ENCODE measurements at regions not wholly inside any gene's neighbourhood (a gene's known extent, or its start where the extent isn't known, plus 50 kb on each side); places are given as distances from the start of the nearest gene placed in this dataset.
"Not testable (repeated sequence)": the region's sequence is repeated elsewhere in the genome, so short reads cannot be mapped to it uniquely, and the experiment has no call there.

DNA sequence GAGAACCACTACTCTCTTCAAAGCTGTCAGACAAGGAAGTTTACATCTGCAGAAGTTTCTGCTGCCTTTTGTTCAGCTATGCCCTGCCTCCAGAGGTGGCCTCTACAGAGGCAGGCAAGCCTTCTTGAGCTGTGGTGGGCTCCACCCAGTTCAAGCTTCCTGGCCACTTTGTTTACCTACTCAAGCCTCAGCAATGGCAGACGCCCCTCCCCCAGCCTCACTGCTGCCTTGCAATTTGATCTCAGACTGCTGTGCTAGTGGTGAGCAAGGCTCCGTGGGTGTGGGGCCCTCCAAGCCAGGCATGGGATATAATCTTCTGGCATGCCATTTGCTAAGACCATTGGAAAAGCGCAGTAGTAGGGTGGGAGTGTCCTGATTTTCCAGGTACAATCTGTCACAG, 144.0 kb downstream of the CCNG2 start:
- TF ChIP-seq, protein P1, sequence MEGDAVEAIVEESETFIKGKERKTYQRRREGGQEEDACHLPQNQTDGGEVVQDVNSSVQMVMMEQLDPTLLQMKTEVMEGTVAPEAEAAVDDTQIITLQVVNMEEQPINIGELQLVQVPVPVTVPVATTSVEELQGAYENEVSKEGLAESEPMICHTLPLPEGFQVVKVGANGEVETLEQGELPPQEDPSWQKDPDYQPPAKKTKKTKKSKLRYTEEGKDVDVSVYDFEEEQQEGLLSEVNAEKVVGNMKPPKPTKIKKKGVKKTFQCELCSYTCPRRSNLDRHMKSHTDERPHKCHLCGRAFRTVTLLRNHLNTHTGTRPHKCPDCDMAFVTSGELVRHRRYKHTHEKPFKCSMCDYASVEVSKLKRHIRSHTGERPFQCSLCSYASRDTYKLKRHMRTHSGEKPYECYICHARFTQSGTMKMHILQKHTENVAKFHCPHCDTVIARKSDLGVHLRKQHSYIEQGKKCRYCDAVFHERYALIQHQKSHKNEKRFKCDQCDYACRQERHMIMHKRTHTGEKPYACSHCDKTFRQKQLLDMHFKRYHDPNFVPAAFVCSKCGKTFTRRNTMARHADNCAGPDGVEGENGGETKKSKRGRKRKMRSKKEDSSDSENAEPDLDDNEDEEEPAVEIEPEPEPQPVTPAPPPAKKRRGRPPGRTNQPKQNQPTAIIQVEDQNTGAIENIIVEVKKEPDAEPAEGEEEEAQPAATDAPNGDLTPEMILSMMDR (conservative IDR thresholded peaks at IDR 0.05; ENCODE audit: low read length) = not testable (repeated sequence)
- TF ChIP-seq EZH2phosphoT487 (IDR thresholded peaks at IDR 0.05; ENCODE audit: borderline replicate concordance) = not testable (repeated sequence)

All from Loucy (cell line).